HG02852 (cell line): ENCODE measurements at regions not wholly inside any gene's neighbourhood (a gene's known extent, or its start where the extent isn't known, plus 50 kb on each side); places are given as distances from the start of the nearest gene placed in this dataset.
"Not testable (repeated sequence)": the region's sequence is repeated elsewhere in the genome, so short reads cannot be mapped to it uniquely, and the experiment has no call there.

Experiments used
- ATAC-seq: cut with Tn5 transposase; IDR thresholded peaks from one replicate; pipeline ENCODE4 v1.9.1; 2021; ENCODE audit warnings: mild to moderate bottlenecking, moderate library complexity; ENCODE audit not compliant: unreplicated experiment

DNA sequence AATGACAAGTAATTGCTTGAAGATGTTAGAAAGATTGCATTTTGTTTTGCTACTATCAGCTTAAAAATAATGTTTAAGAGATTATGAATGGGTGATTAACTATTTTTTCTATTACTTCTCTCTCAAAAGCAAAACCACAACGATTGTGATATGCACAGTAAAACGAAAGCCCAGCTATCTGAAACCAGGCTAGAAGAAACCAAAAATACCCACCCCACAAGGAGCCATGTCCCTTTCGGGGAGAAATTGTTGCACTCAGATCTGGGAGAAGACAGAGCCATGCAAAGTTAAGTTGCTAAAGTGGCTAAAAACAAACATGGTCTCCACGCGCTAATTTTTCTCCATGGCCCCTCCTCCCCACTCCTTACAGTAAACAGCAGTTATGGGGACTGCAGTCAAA lies 173.6 kb downstream of the RPS24 start:
- no peak for ATAC-seq

DNA sequence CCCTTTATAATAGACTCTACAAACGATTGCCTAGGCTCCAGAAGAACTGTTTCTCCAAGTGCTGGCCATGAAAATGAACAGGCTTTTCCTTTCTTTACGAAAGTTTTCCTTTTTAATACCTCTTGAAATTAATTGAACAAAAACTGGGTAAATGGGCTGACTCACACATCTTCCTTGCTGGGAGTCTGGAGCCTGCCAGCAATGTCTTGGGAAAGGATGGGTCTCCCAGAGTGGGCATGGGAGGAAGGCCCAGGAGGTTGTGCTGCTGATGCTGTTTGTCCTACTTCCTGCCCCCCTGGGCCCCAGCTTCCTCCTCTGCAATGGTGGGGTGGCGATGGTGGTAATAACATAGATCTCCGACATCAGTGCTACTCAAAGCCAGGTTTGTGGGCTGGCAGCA lies 174.1 kb downstream of the RPS24 start:
- ATAC-seq: no peak

DNA sequence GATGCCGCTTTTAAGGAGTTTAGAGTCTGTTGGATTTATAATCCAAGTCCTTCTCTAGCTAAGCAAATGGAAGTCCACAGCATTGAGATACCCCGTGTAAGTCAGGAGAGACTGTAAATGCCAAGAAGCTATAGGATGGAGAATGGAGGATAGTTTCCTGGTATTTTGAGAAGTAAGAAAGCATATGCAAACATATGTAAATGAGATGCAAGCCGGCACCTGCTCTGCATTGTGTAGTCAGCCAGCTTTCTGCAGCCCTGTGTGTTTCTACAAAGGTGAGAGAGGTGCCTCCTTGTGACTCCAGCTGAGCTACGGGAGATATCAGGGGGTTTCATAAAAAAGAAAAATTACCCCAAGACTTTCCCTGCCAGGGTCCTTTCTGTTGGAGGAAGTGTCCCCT lies 176.3 kb downstream of the RPS24 start:
- ATAC-seq: no peak

DNA sequence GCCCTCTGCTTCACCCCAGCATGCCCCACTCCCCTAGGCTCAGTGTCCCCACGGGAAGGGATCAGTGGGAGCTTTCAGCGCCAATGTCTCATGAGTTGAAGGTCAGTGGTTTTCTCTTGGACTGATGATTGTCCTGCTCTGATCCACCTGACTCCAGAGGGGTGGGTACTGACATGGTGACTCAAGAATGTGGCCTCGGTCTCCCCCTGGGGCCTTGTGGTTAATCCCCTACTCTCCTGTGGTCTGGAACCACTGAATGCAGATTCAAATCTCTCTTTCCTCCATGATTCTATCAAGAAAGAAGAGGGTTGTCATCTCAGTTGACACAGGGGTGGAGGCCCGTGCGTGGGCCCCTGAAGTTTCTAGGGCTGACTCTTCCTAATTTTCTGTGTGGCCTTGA lies 176.9 kb downstream of the RPS24 start:
- ATAC-seq: no peak

DNA sequence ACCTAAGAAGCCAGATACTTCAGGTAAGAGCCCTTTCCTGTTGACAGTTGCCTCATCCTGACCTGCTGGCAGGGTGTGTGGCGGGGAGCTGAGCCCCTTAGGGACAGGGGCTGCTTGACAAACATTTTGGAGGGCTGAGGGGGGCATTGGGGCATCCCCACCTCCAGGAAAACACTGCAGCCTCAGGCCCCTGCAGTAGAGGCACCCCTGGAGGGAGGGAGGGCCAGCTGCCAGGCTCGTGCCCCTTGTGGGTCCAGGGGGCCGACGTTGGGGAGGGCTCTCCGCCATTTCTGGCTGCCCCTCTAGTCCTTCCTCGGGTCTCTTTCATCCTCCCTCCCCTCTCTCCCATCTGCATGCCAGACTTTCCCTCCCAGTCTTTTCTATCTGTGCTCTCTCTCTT lies 177.3 kb downstream of the RPS24 start:
- ATAC-seq: no peak

DNA sequence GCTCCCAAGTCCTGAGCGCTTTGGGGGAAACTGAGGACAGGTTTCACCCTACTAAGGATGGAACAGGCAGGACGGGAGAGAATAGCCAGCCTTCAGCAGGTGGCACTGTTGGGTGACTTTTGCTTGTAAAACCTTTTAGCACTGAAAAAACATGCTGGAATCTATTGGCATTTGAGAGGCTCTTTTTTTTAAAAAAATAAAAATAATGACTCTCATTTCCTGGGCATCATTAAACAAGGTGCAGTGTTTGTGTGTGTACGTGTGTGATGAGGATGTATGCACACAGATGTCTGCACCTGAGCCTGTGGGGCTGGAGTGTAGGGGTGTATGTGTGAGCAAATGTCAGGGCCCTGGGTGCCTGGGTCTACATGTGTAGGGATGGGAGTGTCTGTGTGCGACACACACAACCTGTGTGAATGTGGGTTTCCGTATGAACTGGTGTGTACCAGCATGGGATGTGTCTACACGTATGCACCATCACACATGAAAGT lies 177.9 kb downstream of the RPS24 start:
- ATAC-seq: no peak

DNA sequence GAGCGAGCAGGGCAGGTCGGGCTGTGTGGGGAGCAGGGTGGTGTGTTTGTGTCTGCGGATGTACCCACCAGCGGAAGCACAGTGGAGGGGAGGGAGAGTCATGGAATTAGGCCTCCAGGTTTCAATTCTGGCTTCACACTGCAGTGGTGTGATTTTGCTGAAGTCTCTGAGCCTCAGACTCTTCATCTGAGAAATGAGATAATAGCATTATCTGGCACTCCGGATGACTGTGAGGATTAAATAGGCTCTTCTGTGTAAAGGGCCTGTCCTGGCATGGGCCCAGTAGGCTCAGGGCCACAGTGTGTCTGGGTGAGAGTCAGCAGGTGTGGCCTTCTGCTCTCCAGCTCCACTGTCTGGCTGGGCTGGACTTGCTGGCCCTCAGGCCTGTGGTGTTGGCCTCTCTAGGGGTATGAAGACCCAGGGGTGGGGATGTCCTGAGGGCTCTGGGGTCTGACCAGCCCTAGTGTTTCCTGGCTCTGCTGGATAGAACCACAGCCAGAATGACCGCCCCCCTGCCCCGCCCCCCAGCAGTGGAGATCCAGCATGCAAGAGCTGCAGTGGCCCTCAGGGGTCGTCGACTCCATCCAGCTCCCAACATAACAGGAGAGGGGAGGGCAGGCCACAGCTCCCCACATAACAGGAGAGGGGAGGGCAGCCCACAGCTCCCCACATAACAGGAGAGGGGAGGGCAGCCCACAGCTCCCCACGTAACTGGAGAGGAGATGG lies 178.6 kb downstream of the RPS24 start:
- no peak for ATAC-seq

DNA sequence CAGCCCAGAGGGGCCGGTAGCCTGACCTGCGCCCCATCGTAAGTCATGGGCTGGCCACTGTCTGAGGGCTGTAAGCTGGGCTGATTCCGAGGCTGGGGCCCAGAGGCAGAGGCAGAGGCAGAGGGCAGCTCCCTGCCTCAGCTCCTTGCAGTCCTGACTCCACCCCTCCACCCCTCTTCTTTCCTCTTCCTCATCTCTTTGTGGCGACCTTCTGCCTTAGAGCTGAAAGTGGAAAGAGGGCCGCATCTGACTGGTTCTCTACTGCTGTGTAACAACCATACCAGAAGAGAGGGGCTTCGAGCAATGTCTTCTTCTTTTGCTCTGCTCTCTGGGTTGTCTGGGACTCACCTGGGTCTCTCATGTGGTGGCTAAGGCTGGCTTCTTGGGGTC lies 179.1 kb downstream of the RPS24 start:
- no peak for ATAC-seq

DNA sequence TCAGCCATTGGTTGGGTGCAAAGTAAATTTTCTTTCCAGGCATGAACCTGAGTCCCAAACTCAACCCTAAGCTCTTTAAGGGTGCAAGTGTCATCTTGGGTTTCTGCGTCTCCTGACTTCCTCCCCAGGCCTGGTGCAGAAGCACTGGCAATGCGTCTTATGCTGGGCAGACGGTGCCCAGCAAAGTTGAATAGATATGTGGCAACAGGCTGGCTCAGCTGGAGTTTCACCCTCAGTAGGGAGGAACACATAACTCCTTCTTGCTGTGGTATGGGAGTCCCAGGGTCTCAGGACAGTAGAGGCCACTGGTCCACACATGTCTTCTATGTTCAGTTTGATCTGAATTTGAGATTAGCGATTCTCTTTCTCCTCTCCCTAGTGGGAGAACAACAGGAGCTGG lies 181.3 kb downstream of the RPS24 start:
- no peak for ATAC-seq

DNA sequence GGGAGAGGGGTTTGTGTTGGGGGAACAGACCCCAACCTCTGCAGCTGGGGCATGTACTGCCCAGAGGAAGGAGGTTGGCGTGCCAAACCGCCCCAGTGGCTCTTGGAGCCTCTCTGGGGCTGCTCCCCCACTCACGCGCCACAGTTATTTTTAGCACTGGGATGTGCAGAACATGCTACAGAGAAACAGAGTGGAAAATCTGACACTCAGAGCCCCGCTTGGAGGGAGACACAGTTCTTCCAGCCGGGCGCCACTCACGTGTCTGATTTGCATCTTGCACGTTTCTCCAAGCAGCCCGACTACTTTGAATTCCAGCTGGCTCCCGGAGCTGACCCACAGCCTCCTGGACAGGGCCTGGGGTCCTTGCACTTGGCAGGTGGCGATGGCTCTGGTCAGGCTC lies 182.0 kb downstream of the RPS24 start:
- no peak for ATAC-seq

DNA sequence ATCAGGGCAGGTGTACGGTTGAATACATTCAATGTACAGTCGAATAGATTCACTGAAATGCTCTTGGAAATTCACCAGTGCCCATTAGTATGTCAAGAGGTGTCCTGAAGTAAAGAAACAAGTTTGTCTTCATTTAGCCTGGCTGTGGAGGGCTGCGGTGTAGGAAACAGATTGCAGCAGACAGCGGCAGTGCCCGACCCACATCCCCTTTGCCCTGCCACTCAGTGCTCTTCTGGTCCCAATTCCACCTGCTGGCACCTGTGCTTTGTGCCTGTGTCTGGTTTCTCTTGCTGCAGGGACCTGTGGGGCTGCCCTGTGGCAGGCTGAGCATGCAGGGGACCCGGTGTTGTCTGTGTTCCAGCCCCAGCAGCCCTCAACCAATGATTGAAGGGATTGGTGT lies 183.7 kb downstream of the RPS24 start:
- no peak for ATAC-seq

DNA sequence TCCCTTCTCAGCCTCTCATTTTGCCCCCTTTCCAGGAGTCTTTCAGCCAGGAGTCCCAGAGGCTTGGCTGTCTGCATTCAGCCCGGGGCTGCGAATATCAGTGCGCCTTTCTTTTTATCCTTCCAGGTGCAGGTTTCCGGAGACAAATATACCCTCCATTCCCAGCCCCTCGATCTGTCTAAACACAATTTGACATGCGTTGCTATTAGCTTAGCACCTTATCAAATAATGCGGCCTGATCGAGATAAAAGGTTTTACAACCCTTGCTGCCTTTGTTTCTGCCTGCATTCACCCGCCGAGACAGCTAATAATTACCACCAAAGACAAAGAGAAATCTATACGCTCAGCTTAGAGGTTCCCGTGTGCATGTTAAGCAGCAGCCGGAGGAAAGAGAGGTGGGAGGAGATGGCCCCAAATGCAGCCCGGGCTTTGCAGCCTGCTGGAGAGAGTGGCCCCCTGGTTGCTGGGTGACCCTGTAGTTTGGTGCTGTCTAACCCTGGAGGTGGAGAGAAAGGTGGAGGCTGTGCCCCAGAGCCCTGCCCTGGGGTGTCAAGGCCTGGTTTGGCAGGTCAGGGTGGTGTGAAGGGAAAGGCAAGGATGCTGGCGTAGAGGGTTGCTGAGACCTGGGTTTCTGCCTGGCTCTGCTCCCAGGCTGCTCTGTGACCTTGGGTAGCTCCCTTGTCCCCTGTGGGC lies 185.3 kb downstream of the RPS24 start:
- no peak for ATAC-seq

DNA sequence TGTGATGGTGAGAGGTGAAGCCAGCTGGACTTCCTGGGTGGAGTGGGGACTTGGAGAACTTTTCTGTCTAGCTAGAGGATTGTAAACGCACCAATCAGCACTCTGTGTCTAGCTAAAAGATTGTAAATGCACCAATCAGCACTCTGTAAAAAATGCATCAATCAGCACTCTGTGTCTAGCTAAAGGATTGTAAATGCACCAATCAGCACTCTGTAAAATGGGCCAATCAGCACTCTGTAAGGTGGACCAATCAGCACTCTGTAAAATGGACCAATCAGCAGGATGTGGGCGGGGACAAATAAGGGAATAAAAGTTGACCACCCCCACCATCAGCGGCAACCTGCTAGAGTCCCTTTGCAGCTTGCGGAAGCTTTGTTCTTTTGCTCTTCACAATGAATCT lies 185.9 kb downstream of the RPS24 start:
- not testable (repeated sequence) for ATAC-seq

DNA sequence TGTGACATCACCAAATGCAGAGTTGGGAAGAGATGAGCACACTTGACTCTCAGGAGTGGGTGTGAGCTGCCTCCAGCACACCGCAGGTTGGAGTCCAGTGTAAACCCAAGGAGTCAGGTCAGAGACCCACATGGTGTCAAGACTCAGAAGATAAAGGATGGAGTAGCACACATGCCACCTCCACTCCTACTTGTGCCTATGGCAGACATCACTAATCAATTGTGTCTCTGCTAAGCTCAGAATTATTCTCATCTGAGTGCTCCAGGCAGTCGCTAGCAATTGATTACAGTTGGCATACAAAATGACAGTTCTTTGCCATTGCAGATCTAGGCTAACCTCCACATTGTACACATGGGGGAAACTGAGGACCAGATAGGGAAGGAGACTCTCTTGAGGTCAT lies 187.1 kb downstream of the RPS24 start:
- no peak for ATAC-seq

DNA sequence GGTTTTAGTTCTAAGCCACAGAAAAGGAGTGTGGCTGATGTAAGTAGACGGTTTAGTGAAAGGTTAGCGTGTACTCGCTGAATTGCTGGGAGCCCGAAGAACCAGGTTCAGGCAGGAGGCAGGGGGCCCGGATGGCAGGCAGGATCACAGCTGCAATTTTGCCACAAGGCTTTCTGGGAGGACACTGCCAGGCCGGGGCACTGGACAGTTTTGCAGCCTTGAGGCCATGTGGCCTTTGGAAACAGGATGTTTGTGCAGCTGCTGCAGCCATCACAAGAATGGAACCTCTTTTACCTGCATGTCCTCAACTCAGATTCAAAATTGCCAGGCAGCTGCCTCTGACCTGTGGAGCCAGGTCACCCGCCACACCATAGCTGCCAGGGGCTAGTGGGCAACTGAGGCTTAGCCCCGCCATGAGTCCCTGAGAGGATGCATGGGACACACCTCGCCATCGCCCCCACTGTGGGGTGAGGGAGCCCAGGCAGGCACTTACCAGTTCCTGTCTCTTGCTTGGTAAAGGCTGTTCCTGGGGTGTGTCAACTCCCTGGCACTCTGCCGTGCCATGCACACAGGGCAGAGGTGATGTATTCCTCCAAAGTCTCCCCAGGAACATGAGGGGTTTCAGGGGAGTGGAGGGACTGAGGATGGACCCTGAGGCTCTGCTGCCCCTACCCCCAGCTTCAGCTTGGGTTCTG lies 188.6 kb downstream of the RPS24 start:
- ATAC-seq: no peak

DNA sequence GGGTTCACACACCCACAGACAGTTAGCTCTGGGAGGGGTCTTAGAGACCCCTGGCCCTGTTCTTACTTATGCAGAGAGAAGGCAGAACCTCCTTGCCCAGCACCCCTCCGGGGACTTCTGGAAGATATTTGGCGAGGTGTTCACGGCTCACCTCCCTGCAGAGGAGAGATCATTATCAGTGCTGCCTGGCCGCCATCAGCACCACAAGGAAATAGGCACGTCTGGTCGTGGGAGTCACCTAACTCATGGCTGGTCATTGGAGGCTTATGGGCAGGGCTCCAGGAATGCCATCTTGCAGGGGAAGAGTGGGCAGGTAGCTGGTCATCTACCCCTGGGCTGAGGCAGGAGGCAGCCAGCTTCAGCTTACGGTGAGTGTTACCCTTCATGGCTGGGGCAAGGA lies 189.4 kb downstream of the RPS24 start:
- ATAC-seq: no peak

DNA sequence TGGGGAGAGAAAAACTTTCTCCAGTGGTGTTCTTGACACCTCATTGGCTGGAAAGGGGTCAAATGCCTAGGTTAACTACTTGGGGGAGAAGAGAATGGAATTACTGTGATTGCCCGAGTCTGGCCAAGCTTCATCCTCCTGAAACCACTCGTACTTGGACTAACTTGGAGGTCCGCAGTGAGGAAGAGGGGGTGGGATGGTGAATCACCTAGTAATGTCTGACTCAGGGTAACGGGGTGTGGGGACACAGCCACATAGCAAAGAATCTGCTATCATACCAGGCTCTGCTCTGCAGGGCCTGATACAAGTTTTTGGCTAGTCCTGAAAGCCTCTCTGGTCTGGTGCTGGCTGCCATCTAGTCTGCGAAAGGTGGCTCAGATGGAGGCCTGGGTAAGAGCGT lies 190.9 kb downstream of the RPS24 start:
- ATAC-seq: no peak

DNA sequence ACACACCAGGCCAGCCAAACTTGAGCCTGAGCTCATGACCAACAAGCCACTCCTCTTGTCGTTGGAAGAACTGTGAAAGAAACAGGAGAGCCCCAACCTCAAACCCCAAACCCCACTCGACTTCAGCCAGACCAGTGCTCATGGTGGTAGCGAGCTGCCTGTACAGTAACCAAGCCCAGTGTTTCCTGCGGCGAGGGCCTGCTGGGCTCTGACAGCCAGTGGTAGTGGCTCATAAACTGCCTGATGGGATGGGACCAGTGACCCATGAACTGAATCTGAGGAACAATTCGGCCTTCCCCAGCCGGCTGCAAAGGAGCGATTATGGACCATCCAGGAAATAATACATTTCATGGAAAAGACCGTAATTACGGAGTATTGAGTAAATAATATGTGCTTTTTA lies 191.9 kb downstream of the RPS24 start:
- ATAC-seq: no peak

DNA sequence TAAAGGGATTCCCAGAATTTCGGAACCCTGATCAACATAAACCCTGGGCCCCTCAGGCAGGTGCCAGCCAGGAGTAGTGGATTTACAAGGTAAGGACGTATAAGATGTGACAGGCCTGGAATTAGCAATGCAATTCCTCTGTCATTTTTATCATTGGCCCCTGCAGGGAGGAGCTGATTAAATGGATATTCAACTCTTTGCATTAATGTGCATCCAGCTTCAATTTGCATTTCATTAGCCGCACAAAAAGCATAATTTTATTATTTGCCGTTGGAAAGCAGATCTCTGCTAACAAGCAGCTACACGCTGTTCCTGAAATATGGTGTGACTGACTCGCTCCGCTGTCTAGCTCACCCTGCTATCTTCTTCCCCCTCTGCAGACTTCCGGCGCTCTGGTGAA lies 195.8 kb downstream of the RPS24 start:
- ATAC-seq: no peak

DNA sequence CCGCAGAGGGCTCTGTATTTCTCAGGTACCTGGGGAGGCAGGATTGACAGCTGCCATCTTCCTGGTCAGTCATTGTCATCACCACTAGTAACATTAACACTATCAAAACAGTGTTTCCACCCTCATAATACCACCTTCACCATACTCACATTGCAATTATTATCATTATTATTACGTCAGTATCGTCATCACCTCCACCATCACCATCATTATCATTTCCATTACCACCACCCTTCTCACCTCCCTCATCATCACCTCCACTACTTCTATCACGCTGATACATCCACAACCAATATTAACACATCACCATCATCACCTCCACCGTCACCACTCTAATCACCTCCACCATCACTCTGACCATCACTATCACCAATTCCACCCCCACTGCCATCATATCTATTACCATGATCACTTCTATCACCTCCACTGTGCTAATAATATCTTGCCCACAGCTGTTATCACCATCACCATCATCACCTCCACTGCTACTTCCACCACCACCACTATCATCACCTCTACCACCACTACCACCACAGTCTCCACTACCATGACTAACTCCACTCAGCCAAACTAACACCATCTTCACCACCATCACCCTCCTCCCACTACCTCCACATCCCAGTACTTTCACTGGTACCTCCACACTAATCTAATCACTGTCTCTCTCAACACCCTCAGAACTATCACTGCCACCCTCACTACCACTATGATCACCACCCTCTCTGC lies 196.4 kb downstream of the RPS24 start:
- ATAC-seq: no peak

DNA sequence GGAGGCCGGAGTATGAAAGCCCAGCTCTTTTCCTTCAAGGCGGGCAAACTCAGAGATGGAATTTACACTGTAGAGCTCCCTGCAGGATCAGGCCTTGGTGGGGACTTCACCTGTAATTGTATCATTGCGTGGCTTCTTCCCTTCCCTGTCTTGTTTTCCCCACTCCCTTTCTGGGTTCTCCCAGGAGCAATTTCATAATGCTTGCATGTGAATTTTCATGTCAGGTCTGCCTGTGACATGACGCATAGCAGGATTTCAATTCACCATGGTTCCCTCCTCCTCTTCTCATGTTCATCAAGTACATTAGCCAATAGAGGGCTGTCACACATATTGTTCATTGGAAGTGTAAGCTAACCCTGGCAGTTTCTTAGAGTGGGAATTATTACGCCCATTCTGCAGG lies 197.7 kb downstream of the RPS24 start:
- no peak for ATAC-seq
